GM12878 (cell line): ENCODE measurements at regions not wholly inside any gene's neighbourhood (a gene's known extent, or its start where the extent isn't known, plus 50 kb on each side); places are given as distances from the start of the nearest gene placed in this dataset.

Source experiments
- ATAC-seq: fragments of 200-7000 bp; cut with Tn5 transposase; 3 replicates; pipeline ENCODE4 v1.9.1; 2020; ENCODE audit warnings: mild to moderate bottlenecking, moderate library complexity
- BruUV-seq: library from RNA; stranded (reverse); fragments of 400-500 nt; replicated peaks from 2 replicates; lab custom pipeline; 2021; lab: Mats Ljungman, UMichigan
- CTCF ChIA-PET: fragments of 300-600 bp; sonication (Branson Sonifier 250); formaldehyde crosslinking; extraction: SDS; loops from one replicate; lab custom pipeline; 2021; ENCODE audit warnings: inconsistent platforms; lab: Yijun Ruan, JAX
- POLR2A ChIA-PET: fragments of 350-600 bp; formaldehyde crosslinking; extraction: SDS; loops from one replicate; lab custom pipeline; 2021; ENCODE audit warnings: inconsistent platforms; lab: Charles Lee
- RAD21 ChIA-PET: fragments of 300-600 bp; sonication (Branson Sonifier 250); formaldehyde crosslinking; loops from one replicate; lab custom pipeline; 2023; ENCODE audit warnings: antibody characterized with exemption; ENCODE audit not compliant: unreplicated experiment; lab: Charles Lee
- SMC1A ChIA-PET: fragments of 300-600 bp; sonication (Branson Sonifier 250); formaldehyde crosslinking; loops from one replicate; lab custom pipeline; 2023; ENCODE audit not compliant: unreplicated experiment, uncharacterized antibody; lab: Charles Lee
- DNase-seq: peaks from one replicate; pipeline ENCODE4 v3.0.0-alpha.2; 2011; ENCODE audit warnings: low read depth, low spot score
- FAIRE-seq: peaks from 3 replicates; lab custom pipeline; 2011; peaks lifted over from hg19 to GRCh38; lab: Jason Lieb, UNC
- H2AFZ ChIP-seq: 2 replicates; pipeline ENCODE4 v1.6.0; 2011; ENCODE audit warnings: low read depth, low read length, control low read depth; ENCODE audit not compliant: control insufficient read depth
- H3K27ac ChIP-seq: 2 replicates; pipeline ENCODE4 v1.5.1; 2011; ENCODE audit warnings: control low read depth; ENCODE audit not compliant: control insufficient read depth, insufficient read depth
- H3K27me3 ChIP-seq, 2 experiments: replicated peaks in 1 of 2; 2 replicates each; pipeline versions ENCODE4 v1.6.0 to v1.6.1; 2011; ENCODE audit warnings: low read length in 1 of 2; ENCODE audit not compliant: control insufficient read depth in 2 of 2, insufficient read depth in 2 of 2
- H3K36me3 ChIP-seq, 2 experiments: 2 replicates each; pipeline ENCODE4 v1.5.1; 2011; ENCODE audit warnings: low read length in 1 of 2; ENCODE audit not compliant: control insufficient read depth in 2 of 2, insufficient read depth in 2 of 2
- H3K4me1 ChIP-seq: 2 replicates; pipeline ENCODE4 v1.6.1; 2011; ENCODE audit warnings: mild to moderate bottlenecking, low read length, moderate library complexity, mixed read lengths; ENCODE audit not compliant: control insufficient read depth, insufficient read depth
- H3K4me2 ChIP-seq: 2 replicates; pipeline ENCODE4 v1.6.0; 2011; ENCODE audit warnings: control low read depth; ENCODE audit not compliant: control insufficient read depth, insufficient read depth
- H3K4me3 ChIP-seq: fragments of 200-600 bp; sonication (generic); 2 replicates; pipeline ENCODE4 v1.5.1; 2016
- H3K79me2 ChIP-seq: 2 replicates; pipeline ENCODE4 v1.6.0; 2011; ENCODE audit warnings: low read length; ENCODE audit not compliant: control insufficient read depth, insufficient read depth
- H3K9ac ChIP-seq: 2 replicates; pipeline ENCODE4 v1.8.0; 2011; ENCODE audit warnings: low read length, control low read depth, mixed read lengths; ENCODE audit not compliant: control insufficient read depth, insufficient read depth
- H3K9me3 ChIP-seq: replicated peaks from 3 replicates; pipeline ENCODE4 v1.5.1; 2011; ENCODE audit warnings: mild to moderate bottlenecking, low read length; ENCODE audit not compliant: control insufficient read depth, insufficient read depth
- H4K20me1 ChIP-seq: 2 replicates; pipeline ENCODE4 v1.6.0; 2011; ENCODE audit not compliant: control insufficient read depth, insufficient read depth
- ASH2L ChIP-seq: fragments of 300-600, 200-600 bp; sonication (generic); IDR thresholded peaks from 2 replicates; pipeline ENCODE4 v1.6.1; 2017; ENCODE audit warnings: low read depth, mild to moderate bottlenecking, borderline replicate concordance
- NR2F1 ChIP-seq: fragments of 450-650 bp; conservative IDR thresholded peaks from 2 replicates; pipeline ENCODE4 v1.6.1; 2017; ENCODE audit warnings: mild to moderate bottlenecking
- NRF1 ChIP-seq: conservative IDR thresholded peaks from 2 replicates; pipeline ENCODE4 v1.6.1; 2011; ENCODE audit warnings: mild to moderate bottlenecking, low read depth, low read length, improper control_type of control experiment
- SPI1 ChIP-seq: IDR thresholded peaks from 2 replicates; pipeline ENCODE4 v1.6.1; 2011; ENCODE audit warnings: low read depth, mild to moderate bottlenecking, low read length, moderate library complexity, borderline replicate concordance; ENCODE audit not compliant: insufficient read depth
- USF1 ChIP-seq: IDR thresholded peaks from 2 replicates; pipeline ENCODE4 v1.6.1; 2011; ENCODE audit warnings: borderline replicate concordance, low read depth, mild to moderate bottlenecking, moderate library complexity, mixed read lengths, low read length; ENCODE audit not compliant: insufficient read depth; ENCODE audit errors: extremely low read length
- ZSCAN29 ChIP-seq: fragments of 450-650 bp; IDR thresholded peaks from 2 replicates; pipeline ENCODE4 v1.6.1; 2017; ENCODE audit warnings: mild to moderate bottlenecking, moderate library complexity
- WGBS: methylation state at CpG from one replicate; pipeline ENCODE4 v1.1.6; 2016; ENCODE audit warnings: low lambda C conversion rate; ENCODE audit not compliant: insufficient replicate concordance, insufficient coverage; ENCODE audit errors: missing lambda C conversion rate; 5-methylcytosine and 5-hydroxymethylcytosine counted together
- in situ Hi-C: fragments of 300-500 bp; cut with MboI; formaldehyde crosslinking; loops from 9 replicates; pipeline ENCODE4 v1.14.3; 2018; ENCODE audit warnings: mixed read lengths
- intact Hi-C: fragments of 100-400 bp; cut with micrococcal nuclease; formaldehyde crosslinking; loops from one replicate; pipeline ENCODE4 v1.14.2; 2022; ENCODE audit not compliant: unreplicated experiment

- H3K4me3 ChIP-seq, result no peak overlapping the region
- intact Hi-C loops (no loop called here), in situ Hi-C loops (no loop called here)
- ChIA-PET RAD21 (no interaction called here), POLR2A (no interaction called here), SMC1A (interaction anchor here (1.4 to 1.7 kb wide), 3 partner anchors 20 to 260 kb away, joined by 3 to 4 read pairs (median 4); partner anchors contain the start of gene ZNF366)
- H3K79me2 ChIP-seq, result no peaks in the 10 kb centered on the region
- H3K4me2 ChIP-seq, result no peak overlapping the region
- H3K27ac ChIP-seq, result no peak overlapping the region
- FAIRE-seq, result no peak
- no peaks in the 10 kb centered on the region for H3K9me3 ChIP-seq
- no peaks in the 10 kb centered on the region for H4K20me1 ChIP-seq
- 85% methylated on average over 11 of the region's 11 CpGs for WGBS
- H3K9ac ChIP-seq, result no peak overlapping the region
- H3K27me3 ChIP-seq, result no peaks in the 10 kb centered on the region; a peak in 1 of 4 replicates
- no TSS peak for BruUV-seq
- peaks cover 3% of the 10 kb centered on the region for H3K4me1 ChIP-seq
- no peaks in the 10 kb centered on the region for H3K36me3 ChIP-seq
- TF ChIP-seq ZSCAN29 (no peak), SPI1 (no peak), NRF1 (no peak), NR2F1 (no peak), ASH2L (no peak), USF1 (no peak)
- TF ChIP-seq, all 136 proteins: peak for 0
- DNase-seq, result no peak
- no peak overlapping the region for H2AFZ ChIP-seq
- CTCF ChIA-PET, result no interaction called here
- no peak for ATAC-seq
These were observed 50.8 kb upstream of the ZNF366 start for GRCh38 chr5:72558046-72558336.
